ENCODE measurements at regions not wholly inside any gene's neighbourhood (a gene's known extent, or its start where the extent isn't known, plus 50 kb on each side); places are given as distances from the start of the nearest gene placed in this dataset.

- Mint-ChIP-seq H3K27ac (no peak overlapping the region), H3K36me3 (ENCODE audit: low read depth) (peaks cover 45% of the 10 kb centered on the region), H3K4me3 (no peak overlapping the region), H3K9me3 (peaks cover 22% of the 10 kb centered on the region), H3K4me1 (peaks cover 2% of the 10 kb centered on the region), H3K27me3 (no peaks in the 10 kb centered on the region)
- CTCF ChIA-PET, result no interaction called here
- POLR2A ChIA-PET, result no interaction called here
- no peak for ATAC-seq (ENCODE audit: low read depth)
- no peak for DNase-seq
- TF ChIP-seq CTCF (IDR thresholded peaks at IDR 0.05), result no peak
- intact Hi-C loops (cut with micrococcal nuclease), result no loop called here
Measured at GRCh38 chrX:65148232-65148631, 172.0 kb upstream of the ZC4H2 start.

GRCh38 chrX:65136424-65136823 is 160.2 kb upstream of the ZC4H2 start:
- CTCF ChIA-PET, result no interaction called here
- intact Hi-C loops (cut with micrococcal nuclease), result no loop called here
- ATAC-seq (ENCODE audit: low read depth) (no peak), DNase-seq (no peak)
- no peaks in the 10 kb centered on the region for H3K4me1 Mint-ChIP-seq
- peaks cover 27% of the 10 kb centered on the region for H3K9me3 Mint-ChIP-seq
- H3K27me3 Mint-ChIP-seq, result no peaks in the 10 kb centered on the region
- no peak overlapping the region for H3K4me3 Mint-ChIP-seq
- POLR2A ChIA-PET, result no interaction called here
- TF ChIP-seq CTCF (IDR thresholded peaks at IDR 0.05), result no peak
- no peak overlapping the region for H3K27ac Mint-ChIP-seq
- H3K36me3 Mint-ChIP-seq (ENCODE audit: low read depth), result peaks cover 30% of the 10 kb centered on the region

GRCh38 chrX:65127842-65128241 is 151.6 kb upstream of the ZC4H2 start:
- ATAC-seq (ENCODE audit: low read depth) (no peak), DNase-seq (no peak)
- no peak overlapping the region for H3K27ac Mint-ChIP-seq
- H3K36me3 Mint-ChIP-seq (ENCODE audit: low read depth), result peaks cover 51% of the 10 kb centered on the region
- peaks cover 4% of the 10 kb centered on the region for H3K4me1 Mint-ChIP-seq
- H3K4me3 Mint-ChIP-seq, result no peak overlapping the region
- CTCF ChIA-PET, result no interaction called here
- POLR2A ChIA-PET, result no interaction called here
- no peaks in the 10 kb centered on the region for H3K27me3 Mint-ChIP-seq
- H3K9me3 Mint-ChIP-seq, result peaks cover 31% of the 10 kb centered on the region
- intact Hi-C loops (cut with micrococcal nuclease), result no loop called here
- no peak for TF ChIP-seq CTCF (IDR thresholded peaks at IDR 0.05)

GRCh38 chrX:65098851-65099250 is 122.6 kb upstream of the ZC4H2 start:
- Mint-ChIP-seq H3K4me1 (no peaks in the 10 kb centered on the region), H3K27ac (no peak overlapping the region), H3K4me3 (no peak overlapping the region), H3K27me3 (no peaks in the 10 kb centered on the region), H3K36me3 (ENCODE audit: low read depth) (peaks cover 30% of the 10 kb centered on the region), H3K9me3 (peaks cover 22% of the 10 kb centered on the region)
- no peak for TF ChIP-seq CTCF (IDR thresholded peaks at IDR 0.05)
- intact Hi-C loops (cut with micrococcal nuclease), result no loop called here
- DNase-seq, result no peak
- ATAC-seq (ENCODE audit: low read depth), result no peak
- ChIA-PET POLR2A (no interaction called here), CTCF (no interaction called here)

- Mint-ChIP-seq H3K36me3 (ENCODE audit: low read depth) (peaks cover 64% of the 10 kb centered on the region), H3K9me3 (peaks cover 16% of the 10 kb centered on the region), H3K27me3 (no peaks in the 10 kb centered on the region), H3K27ac (no peak overlapping the region), H3K4me3 (no peak overlapping the region), H3K4me1 (peaks cover 1% of the 10 kb centered on the region)
- CTCF ChIA-PET, result no interaction called here
- POLR2A ChIA-PET, result no interaction called here
- DNase-seq (no peak), ATAC-seq (ENCODE audit: low read depth) (no peak)
- TF ChIP-seq CTCF (IDR thresholded peaks at IDR 0.05), result no peak
- intact Hi-C loops (cut with micrococcal nuclease), result no loop called here
Measured at GRCh38 chrX:65093658-65094057, 117.4 kb upstream of the ZC4H2 start.

Measured in activated B cell treated with CpG ODN at 0.5 μM for 24 hours (primary cell).